IPS-18a (cell line): ENCODE measurements at regions not wholly inside any gene's neighbourhood (a gene's known extent, or its start where the extent isn't known, plus 50 kb on each side); places are given as distances from the start of the nearest gene placed in this dataset.
"Not testable (repeated sequence)": the region's sequence is repeated elsewhere in the genome, so short reads cannot be mapped to it uniquely, and the experiment has no call there.

Experiments used
- H3K27ac ChIP-seq: one replicate; pipeline ENCODE4 v1.5.1; 2013; ENCODE audit warnings: low read length
- H3K27me3 ChIP-seq: one replicate; pipeline ENCODE4 v1.6.1; 2013; ENCODE audit warnings: mild to moderate bottlenecking, low read length; ENCODE audit not compliant: control insufficient read depth, insufficient read depth
- H3K36me3 ChIP-seq: one replicate; pipeline ENCODE4 v1.6.1; 2013; ENCODE audit warnings: low read depth, low read length; ENCODE audit not compliant: control insufficient read depth
- H3K4me1 ChIP-seq: one replicate; pipeline ENCODE4 v1.6.1; 2013; ENCODE audit warnings: low read depth, low read length; ENCODE audit not compliant: control insufficient read depth
- H3K4me3 ChIP-seq: one replicate; pipeline ENCODE4 v1.5.1; 2013; ENCODE audit warnings: low read length
- H3K9ac ChIP-seq: one replicate; pipeline ENCODE4 v1.6.1; 2013; ENCODE audit warnings: mild to moderate bottlenecking, low read length, moderate library complexity
- H3K9me3 ChIP-seq: one replicate; pipeline ENCODE4 v1.6.1; 2013; ENCODE audit warnings: low read depth, low read length; ENCODE audit not compliant: control insufficient read depth

GRCh38 chrX:144681501-144681900, 565.8 kb upstream of the SPANXN1 start:
- no peak overlapping the region for H3K27ac ChIP-seq
- H3K9me3 ChIP-seq: peaks cover 85% of the 10 kb centered on the region
- H3K36me3 ChIP-seq: no peaks in the 10 kb centered on the region
- no peak overlapping the region for H3K4me3 ChIP-seq
- no peaks in the 10 kb centered on the region for H3K27me3 ChIP-seq
- H3K9ac ChIP-seq: no peak overlapping the region
- no peaks in the 10 kb centered on the region for H3K4me1 ChIP-seq

GRCh38 chrX:144683247-144683646, 564.1 kb upstream of the SPANXN1 start:
- Histone ChIP-seq H3K9ac (no peak overlapping the region), H3K9me3 (peaks cover 77% of the 10 kb centered on the region), H3K4me3 (no peak overlapping the region), H3K4me1 (no peaks in the 10 kb centered on the region), H3K27me3 (no peaks in the 10 kb centered on the region), H3K36me3 (no peaks in the 10 kb centered on the region), H3K27ac (no peak overlapping the region)

GRCh38 chrX:144709841-144710240, 537.5 kb upstream of the SPANXN1 start:
- Histone ChIP-seq H3K27me3 (no peaks in the 10 kb centered on the region), H3K9me3 (peaks cover 69% of the 10 kb centered on the region), H3K4me3 (no peak overlapping the region)

DNA sequence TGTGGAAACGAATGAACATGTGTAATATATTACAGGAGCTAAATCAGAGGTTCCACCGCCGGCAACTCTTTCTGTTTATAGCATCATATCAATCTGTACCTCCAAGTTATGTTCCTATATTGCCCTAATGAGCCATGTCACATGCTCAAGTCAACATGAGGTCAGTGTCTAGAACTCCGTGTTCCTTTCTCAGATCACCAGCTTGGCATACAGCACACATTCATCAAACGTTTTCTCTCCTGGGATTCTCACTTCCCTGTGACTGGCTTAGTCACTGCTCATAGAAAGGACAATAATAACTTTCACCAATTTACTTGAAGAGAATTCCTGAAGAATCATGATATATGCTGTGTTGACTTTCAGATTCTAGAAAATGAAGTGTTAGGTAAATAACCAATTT, 532.0 kb upstream of the SPANXN1 start:
- Histone ChIP-seq H3K9ac (no peak overlapping the region), H3K4me3 (no peak overlapping the region), H3K36me3 (no peaks in the 10 kb centered on the region), H3K27ac (no peak overlapping the region), H3K27me3 (no peaks in the 10 kb centered on the region), H3K9me3 (peaks cover 75% of the 10 kb centered on the region), H3K4me1 (no peaks in the 10 kb centered on the region)

More at GRCh38 chrX:144709841-144710240, 537.5 kb upstream of the SPANXN1 start:
- H3K27ac ChIP-seq: no peak overlapping the region
- H3K9ac ChIP-seq: no peak overlapping the region
- H3K36me3 ChIP-seq: no peaks in the 10 kb centered on the region
- H3K4me1 ChIP-seq: no peaks in the 10 kb centered on the region

GRCh38 chrX:144716187-144716586, 531.1 kb upstream of the SPANXN1 start:
- Histone ChIP-seq H3K27me3 (no peaks in the 10 kb centered on the region), H3K4me1 (no peaks in the 10 kb centered on the region), H3K9ac (no peak overlapping the region), H3K9me3 (peaks cover 69% of the 10 kb centered on the region), H3K36me3 (no peaks in the 10 kb centered on the region), H3K4me3 (no peak overlapping the region), H3K27ac (no peak overlapping the region)

GRCh38 chrX:144717682-144718081, 529.6 kb upstream of the SPANXN1 start:
- Histone ChIP-seq H3K4me3 (no peak overlapping the region), H3K27me3 (no peaks in the 10 kb centered on the region), H3K9ac (no peak overlapping the region), H3K9me3 (peaks cover 73% of the 10 kb centered on the region), H3K27ac (no peak overlapping the region), H3K4me1 (no peaks in the 10 kb centered on the region), H3K36me3 (no peaks in the 10 kb centered on the region)

DNA sequence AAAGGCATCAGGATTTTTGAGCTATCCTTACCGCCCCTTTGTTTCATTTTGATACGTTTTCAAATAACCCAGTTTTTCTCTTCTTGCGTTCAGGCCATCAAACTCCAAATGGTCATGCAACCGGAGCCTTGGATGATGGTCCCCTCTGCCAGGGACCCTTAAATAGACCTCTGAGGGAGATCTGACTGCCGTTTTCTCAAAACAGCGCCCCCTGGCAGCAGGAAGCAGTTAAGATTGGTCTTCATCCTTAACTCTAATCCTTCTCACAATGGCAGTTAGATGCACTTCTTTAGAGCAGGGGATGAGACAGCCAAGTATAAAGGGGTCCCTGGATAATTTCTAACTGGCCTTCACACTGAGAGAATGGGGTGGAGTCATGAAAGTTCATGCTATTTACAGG, 525.0 kb upstream of the SPANXN1 start:
- Histone ChIP-seq H3K27ac (no peak overlapping the region), H3K36me3 (no peaks in the 10 kb centered on the region), H3K4me1 (no peaks in the 10 kb centered on the region), H3K9ac (no peak overlapping the region), H3K27me3 (no peaks in the 10 kb centered on the region), H3K4me3 (no peak overlapping the region), H3K9me3 (peaks cover 78% of the 10 kb centered on the region)

DNA sequence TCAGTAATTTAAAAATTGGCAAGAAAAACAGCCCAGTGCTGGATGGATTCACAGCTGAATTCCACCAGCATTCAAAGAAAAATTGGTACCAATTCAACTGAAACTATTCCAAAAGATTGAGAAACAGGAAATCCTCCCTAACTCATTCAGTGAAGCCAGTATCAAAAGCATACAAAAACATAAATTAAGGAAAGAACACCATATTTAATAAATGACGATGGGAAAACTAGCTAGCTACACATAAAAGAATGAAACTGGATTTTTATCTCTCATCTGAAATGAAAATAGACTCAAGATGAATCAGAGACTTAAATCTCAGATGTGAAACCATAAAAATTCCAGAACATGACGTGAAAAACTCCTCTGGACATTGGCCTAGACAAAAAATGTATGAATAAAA, 516.8 kb upstream of the SPANXN1 start:
- H3K27me3 ChIP-seq: no peaks in the 10 kb centered on the region
- H3K9me3 ChIP-seq: peaks cover 72% of the 10 kb centered on the region
- no peaks in the 10 kb centered on the region for H3K4me1 ChIP-seq
- H3K27ac ChIP-seq: no peak overlapping the region
- no peaks in the 10 kb centered on the region for H3K36me3 ChIP-seq
- H3K9ac ChIP-seq: no peak overlapping the region
- no peak overlapping the region for H3K4me3 ChIP-seq

DNA sequence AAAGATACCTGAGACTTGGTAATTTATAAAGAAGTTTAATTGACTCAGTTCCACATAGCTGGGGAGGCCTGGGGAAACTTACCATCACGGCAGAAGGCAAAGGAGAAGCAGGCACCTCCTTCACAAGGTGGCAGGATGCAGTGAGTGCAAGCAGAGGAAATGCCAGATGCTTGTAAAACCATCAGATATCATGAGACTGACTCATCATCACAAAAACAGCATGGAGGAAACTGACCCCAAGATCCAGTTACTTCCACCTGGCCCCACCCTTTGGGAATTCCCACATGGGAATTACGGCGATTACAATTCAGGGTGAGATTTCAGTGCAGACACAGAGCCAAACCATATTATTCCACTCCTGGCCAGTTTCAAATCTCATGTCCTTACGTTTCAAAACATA, 514.7 kb upstream of the SPANXN1 start:
- H3K4me1 ChIP-seq: no peaks in the 10 kb centered on the region
- no peaks in the 10 kb centered on the region for H3K27me3 ChIP-seq
- no peak overlapping the region for H3K4me3 ChIP-seq
- H3K27ac ChIP-seq: no peak overlapping the region
- H3K9me3 ChIP-seq: peaks cover 60% of the 10 kb centered on the region
- H3K36me3 ChIP-seq: no peaks in the 10 kb centered on the region
- no peak overlapping the region for H3K9ac ChIP-seq

DNA sequence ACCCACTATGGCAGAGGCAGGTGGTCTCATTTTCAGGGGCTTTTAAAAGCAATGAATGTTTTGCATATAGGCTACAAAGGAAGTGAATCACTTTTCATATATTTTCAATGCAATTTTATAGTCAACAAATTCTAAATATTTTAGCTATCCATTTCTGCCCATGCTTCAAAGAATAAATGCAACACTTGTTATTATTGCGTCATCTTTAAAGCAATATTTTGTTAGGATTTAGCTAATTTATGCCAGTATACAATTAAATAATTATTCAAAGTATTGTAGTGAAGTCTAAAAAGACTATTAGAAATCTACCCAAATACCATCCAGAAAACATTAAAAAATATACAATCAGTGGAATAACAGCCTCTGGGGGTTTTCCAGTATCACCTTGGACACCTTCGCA, 509.1 kb upstream of the SPANXN1 start:
- Histone ChIP-seq H3K9me3 (peaks cover 77% of the 10 kb centered on the region), H3K4me3 (no peak overlapping the region), H3K27me3 (no peaks in the 10 kb centered on the region), H3K36me3 (no peaks in the 10 kb centered on the region), H3K4me1 (no peaks in the 10 kb centered on the region), H3K9ac (no peak overlapping the region), H3K27ac (no peak overlapping the region)

DNA sequence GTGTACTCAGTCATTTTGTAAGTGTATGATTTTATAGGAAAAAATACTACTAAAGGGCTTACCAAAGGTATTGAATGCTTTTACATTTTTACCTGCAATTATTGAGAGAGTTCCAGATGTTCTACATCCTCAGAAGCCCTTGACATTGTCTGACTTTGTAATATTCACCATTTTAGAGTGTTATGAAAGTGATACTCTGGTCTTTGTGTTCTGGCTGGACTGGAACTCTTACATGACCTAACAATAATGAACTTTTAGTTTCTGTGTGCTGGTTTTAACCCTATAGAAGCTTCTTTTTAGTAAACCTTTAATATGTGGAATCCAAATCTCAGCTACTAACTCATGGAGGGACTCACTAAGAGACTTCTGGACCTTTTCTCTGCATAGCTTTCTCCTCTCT, 478.8 kb upstream of the SPANXN1 start:
- H3K36me3 ChIP-seq: no peaks in the 10 kb centered on the region
- H3K4me3 ChIP-seq: no peak overlapping the region
- H3K9me3 ChIP-seq: peaks cover 77% of the 10 kb centered on the region
- no peak overlapping the region for H3K27ac ChIP-seq
- H3K27me3 ChIP-seq: no peaks in the 10 kb centered on the region
- no peak overlapping the region for H3K9ac ChIP-seq
- no peaks in the 10 kb centered on the region for H3K4me1 ChIP-seq

DNA sequence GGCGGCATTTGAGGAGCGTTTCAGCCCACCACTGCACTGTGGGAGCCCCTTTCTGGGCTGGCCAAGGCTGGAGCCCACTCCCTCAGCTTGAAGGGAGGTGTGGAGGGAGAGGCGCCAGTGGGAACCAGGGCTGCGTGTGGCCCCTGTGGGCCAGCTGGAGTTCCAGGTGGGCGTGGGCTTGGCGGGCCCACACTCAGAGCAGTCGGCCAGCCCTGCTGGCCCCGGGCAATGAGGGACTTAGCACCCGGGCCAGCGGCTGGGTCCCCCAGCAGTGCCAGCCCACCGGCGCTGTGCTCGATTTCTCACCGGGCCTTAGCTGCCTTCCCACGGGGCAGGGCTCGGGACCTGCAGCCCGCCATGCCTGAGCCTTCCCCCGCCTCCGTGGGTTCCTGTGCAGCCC, 463.8 kb upstream of the SPANXN1 start:
- not testable (repeated sequence) for H3K36me3 ChIP-seq, H3K27ac ChIP-seq, H3K27me3 ChIP-seq, H3K9ac ChIP-seq, H3K4me3 ChIP-seq, H3K4me1 ChIP-seq
- H3K9me3 ChIP-seq: peaks cover 63% of the 10 kb centered on the region
